Small intestine (tissue), 7 donors: ENCODE measurements at regions not wholly inside any gene's neighbourhood (a gene's known extent, or its start where the extent isn't known, plus 50 kb on each side); places are given as distances from the start of the nearest gene placed in this dataset.

Source experiments
- DNase-seq, 2 donors: peaks; one replicate each; pipeline versions ENCODE4 v3.0.0 to v3.0.0-alpha.2; 2013
- FAIRE-seq: peaks from 2 replicates; lab custom pipeline; 2012; peaks lifted over from hg19 to GRCh38; lab: Jason Lieb, UNC
- H3K27ac ChIP-seq, 3 donors: one replicate each; pipeline ENCODE4 v1.5.1; 2013; ENCODE audit warnings: low read length in 2 of 3, mild to moderate bottlenecking in 2 of 3, control low read depth in 1 of 3, inconsistent platforms in 1 of 3, low read depth in 1 of 3, moderate library complexity in 1 of 3
- H3K27me3 ChIP-seq, 3 donors: one replicate each; pipeline ENCODE4 v1.6.1; 2013; ENCODE audit warnings: low read length in 3 of 3, inconsistent platforms in 1 of 3; ENCODE audit not compliant: control insufficient read depth in 3 of 3, insufficient read depth in 3 of 3
- H3K36me3 ChIP-seq, 3 donors: one replicate each; pipeline ENCODE4 v1.6.1; 2013; ENCODE audit warnings: low read length in 3 of 3, inconsistent platforms in 1 of 3, low read depth in 1 of 3, mild to moderate bottlenecking in 1 of 3, moderate library complexity in 1 of 3; ENCODE audit not compliant: control insufficient read depth in 3 of 3, insufficient read depth in 2 of 3
- H3K4me1 ChIP-seq, 3 donors: one replicate each; pipeline ENCODE4 v1.6.1; 2013; ENCODE audit warnings: low read length in 2 of 3, inconsistent platforms in 1 of 3, low read depth in 1 of 3, mild to moderate bottlenecking in 1 of 3, moderate library complexity in 1 of 3; ENCODE audit not compliant: control insufficient read depth in 3 of 3, insufficient read depth in 2 of 3
- H3K4me3 ChIP-seq, 3 donors: one replicate each; pipeline ENCODE4 v1.5.1; 2013; ENCODE audit warnings: low read length in 3 of 3, control low read depth in 1 of 3, inconsistent platforms in 1 of 3, low read depth in 1 of 3, mild to moderate bottlenecking in 1 of 3, moderate library complexity in 1 of 3
- H3K9me3 ChIP-seq, 2 donors: one replicate each; pipeline ENCODE4 v1.6.1; 2013; ENCODE audit warnings: low read depth in 1 of 2, low read length in 1 of 2; ENCODE audit not compliant: control insufficient read depth in 2 of 2, insufficient read depth in 1 of 2
- WGBS, 3 donors: extraction: QIAGEN DNeasy Blood & Tissue Kit; methylation state at CpG; one replicate each; pipeline ENCODE4 v1.1.7; 2013; 5-methylcytosine and 5-hydroxymethylcytosine counted together
- donor health status: healthy with polysubstance abuse.
- donor health status: control.
- donor health status: control.
- donor health status: Bipolar disorder and iron deficiency.
- donor health status: healthy.

DNA sequence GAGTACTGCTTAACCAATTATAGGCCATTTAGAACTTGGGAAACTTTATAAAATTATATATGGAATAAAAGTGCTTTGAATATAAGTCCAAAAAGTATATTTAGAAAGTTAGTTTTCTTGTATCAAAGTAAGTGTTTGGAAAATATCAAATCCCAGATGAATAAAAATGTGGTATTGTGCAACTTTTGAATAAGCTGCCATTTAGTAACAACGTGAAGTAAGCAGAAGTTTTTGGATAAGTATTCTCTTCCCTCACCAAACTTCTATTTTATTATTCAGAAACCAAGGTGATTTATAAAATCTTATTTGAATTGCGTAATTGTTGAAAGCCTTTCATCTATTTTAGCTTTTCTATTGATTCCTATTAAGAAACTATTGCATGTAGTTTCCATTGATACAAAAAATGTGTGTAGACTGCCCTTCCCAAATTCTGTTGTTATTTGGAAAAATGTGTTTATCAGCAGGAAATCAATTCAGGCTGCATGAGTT lies 806.2 kb downstream of the NSUN3 start:
- WGBS, 3 donors, result 35 to 63% (median 56%) methylated on average over 2 of the region's 2 CpGs
- Histone ChIP-seq H3K9me3 (peaks cover 2 to 15% of the 10 kb centered on the region in 2 donors), H3K27ac (no peak overlapping the region), H3K4me1 (no peaks in the 10 kb centered on the region), H3K36me3 (no peaks in the 10 kb centered on the region), H3K27me3 (no peaks in the 10 kb centered on the region), H3K4me3 (no peak overlapping the region)
- no peak for DNase-seq
- no peak for FAIRE-seq

DNA sequence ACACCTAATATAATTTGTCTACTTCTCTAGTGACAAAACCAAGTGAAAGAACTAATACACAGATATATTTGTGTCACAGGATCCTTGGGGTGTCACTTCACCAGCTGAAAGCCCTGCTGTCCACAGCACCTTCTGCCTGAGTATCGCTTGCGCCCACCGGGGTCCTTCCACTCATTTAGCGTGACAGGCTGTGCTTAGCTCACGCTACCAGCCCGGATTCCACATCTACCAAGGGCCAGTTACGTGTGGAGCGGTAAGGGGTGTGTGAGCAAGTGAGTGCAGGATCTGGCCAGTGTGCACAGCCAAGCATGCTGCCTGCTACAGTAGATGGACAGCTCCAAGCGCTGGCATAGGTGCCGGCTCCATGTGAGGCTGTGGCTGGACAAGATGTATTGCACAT lies 810.9 kb downstream of the NSUN3 start:
- H3K36me3 ChIP-seq, result no peaks in the 10 kb centered on the region
- no peaks in the 10 kb centered on the region for H3K27me3 ChIP-seq
- no peak for DNase-seq
- WGBS, 3 donors, result 92 to 95% (median 93%) methylated on average over 10 of the region's 10 CpGs
- H3K4me3 ChIP-seq, result no peak overlapping the region
- no peak overlapping the region for H3K27ac ChIP-seq
- no peak for FAIRE-seq
- no peaks in the 10 kb centered on the region for H3K4me1 ChIP-seq
- peaks cover 2 to 11% of the 10 kb centered on the region in 2 donors for H3K9me3 ChIP-seq

DNA sequence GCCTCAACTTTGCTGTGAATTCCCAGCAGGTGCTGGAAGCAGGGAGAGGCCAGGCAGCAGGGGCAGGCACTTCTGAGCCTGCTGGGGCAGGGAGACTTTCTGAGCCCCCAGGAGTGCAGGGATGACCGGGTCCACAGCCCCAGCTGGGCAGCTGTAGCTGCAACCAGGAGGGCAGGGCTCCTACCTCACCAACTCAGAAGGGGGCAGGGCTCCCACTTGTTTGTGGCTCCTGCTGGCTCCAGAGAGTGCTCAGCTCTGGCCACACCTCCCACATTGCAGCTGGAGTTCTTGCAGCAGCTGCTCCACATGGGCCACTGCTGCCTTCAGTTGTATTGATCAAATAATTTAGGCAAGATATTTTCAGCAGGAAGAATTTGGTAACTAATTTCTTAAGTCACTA lies 812.3 kb downstream of the NSUN3 start:
- no peak overlapping the region for H3K27ac ChIP-seq
- H3K4me1 ChIP-seq, result no peaks in the 10 kb centered on the region
- FAIRE-seq (no peak), DNase-seq (no peak)
- H3K36me3 ChIP-seq, result no peaks in the 10 kb centered on the region
- H3K4me3 ChIP-seq, result no peak overlapping the region
- H3K9me3 ChIP-seq, result peaks cover 2 to 11% of the 10 kb centered on the region in 2 donors
- no peaks in the 10 kb centered on the region for H3K27me3 ChIP-seq
- 60 to 90% (median 67%) methylated on average over 1 of the region's 1 CpG for whole genome bisulfite sequencing, 3 donors

DNA sequence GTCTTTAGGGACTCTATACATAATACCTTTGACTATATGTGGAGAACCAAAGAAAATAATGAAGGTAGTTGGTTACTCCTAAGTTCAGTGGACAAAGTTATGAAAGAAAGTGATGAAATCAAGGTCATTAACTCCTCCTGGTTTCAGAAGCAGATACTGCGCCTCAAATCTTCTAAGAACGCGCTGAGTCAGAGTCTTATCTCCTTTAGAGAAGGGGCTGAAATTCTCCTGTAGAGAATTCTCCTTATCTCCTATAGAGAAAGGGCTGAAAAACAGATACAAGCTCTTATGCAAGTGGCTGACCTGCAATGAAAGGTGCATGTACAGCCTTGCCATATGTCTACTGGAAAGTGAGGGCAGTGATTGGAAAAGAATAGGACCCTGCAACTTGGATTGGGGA lies 824.2 kb downstream of the NSUN3 start:
- FAIRE-seq (no peak), DNase-seq (peak in 1 of 2 donors; percentile 31)
- no peaks in the 10 kb centered on the region for H3K9me3 ChIP-seq
- 53 to 62% (median 55%) methylated on average over 3 of the region's 3 CpGs for WGBS, 3 donors
- no peak overlapping the region for H3K4me3 ChIP-seq
- H3K36me3 ChIP-seq, result no peaks in the 10 kb centered on the region
- H3K27me3 ChIP-seq, result no peaks in the 10 kb centered on the region
- H3K27ac ChIP-seq, result no peak overlapping the region
- H3K4me1 ChIP-seq, result no peaks in the 10 kb centered on the region

DNA sequence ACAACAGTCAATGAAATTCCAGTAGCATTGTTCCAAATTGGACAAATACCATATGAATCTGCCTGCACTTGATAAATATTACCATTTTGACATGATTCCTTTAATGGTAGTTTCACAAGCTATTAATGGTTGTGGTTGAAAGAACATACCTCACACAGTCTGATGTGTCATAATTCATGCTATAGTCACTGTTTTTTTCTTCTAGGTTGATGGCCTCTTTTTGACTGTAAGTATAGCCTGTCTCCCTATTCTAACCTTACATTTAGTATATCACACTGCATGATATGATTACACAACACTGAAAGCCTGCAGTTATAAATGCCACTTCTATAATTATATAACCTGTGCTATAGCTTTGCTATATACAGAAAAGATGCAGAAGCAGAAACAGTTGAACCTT lies 834.1 kb downstream of the NSUN3 start:
- H3K4me3 ChIP-seq, result no peak overlapping the region
- H3K27me3 ChIP-seq, result no peaks in the 10 kb centered on the region
- DNase-seq, result no peak
- FAIRE-seq, result no peak
- no peaks in the 10 kb centered on the region for H3K36me3 ChIP-seq
- no peaks in the 10 kb centered on the region for H3K4me1 ChIP-seq
- no peaks in the 10 kb centered on the region for H3K9me3 ChIP-seq
- H3K27ac ChIP-seq, result no peak overlapping the region

DNA sequence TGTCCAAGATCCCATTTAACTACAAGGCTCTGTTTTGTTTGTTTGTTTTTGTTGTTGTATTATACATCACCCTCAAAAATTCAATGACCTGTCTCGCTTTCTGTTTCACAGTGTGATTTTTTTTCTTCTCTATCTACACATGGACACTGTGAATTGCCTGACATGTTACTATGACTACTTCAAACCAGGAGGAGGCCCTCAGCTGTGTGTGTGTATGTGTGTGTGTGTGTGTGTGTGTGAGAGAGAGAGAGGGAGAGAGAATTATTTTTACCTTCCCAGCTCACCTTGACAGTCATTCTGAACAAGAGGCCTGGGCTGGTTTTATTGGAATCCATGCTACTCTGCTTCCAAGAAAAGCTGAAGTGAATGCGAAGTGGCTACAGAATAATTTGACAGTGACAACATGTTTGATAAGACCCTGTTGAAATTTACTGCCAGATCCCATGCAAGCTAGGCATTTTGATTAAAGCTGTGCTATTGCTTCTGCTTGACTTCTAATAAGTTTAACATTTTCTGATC lies 841.4 kb downstream of the NSUN3 start:
- Histone ChIP-seq H3K27me3 (no peaks in the 10 kb centered on the region), H3K36me3 (no peaks in the 10 kb centered on the region), H3K4me3 (no peak overlapping the region), H3K9me3 (peaks cover 0 to 2% of the 10 kb centered on the region in 2 donors), H3K27ac (no peak overlapping the region), H3K4me1 (no peaks in the 10 kb centered on the region)
- no peak for FAIRE-seq
- no peak for DNase-seq
- 62 to 79% (median 65%) methylated on average over 2 of the region's 2 CpGs for WGBS, 3 donors

DNA sequence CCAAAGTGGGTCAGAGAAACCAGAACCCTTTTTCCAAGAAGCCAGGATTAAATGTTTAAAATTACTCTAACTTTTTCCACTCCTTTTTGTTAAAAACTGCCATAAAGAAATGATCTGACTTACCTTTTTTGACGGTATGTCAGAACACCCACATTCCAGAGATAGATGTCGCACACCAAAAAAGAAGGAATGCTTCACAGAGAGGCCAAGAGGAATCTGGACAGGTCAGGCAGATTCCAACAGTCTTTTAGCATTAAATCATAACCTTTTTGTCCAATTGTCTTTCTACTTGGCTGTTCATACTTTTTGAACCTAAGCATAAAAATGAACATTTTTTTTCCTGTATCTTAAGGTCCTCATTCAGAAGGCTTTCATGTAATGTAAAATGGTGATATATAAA lies 846.9 kb downstream of the NSUN3 start:
- WGBS, 3 donors, result 75 to 87% (median 81%) methylated on average over 2 of the region's 2 CpGs
- FAIRE-seq, result no peak
- H3K27me3 ChIP-seq, result no peaks in the 10 kb centered on the region

DNA sequence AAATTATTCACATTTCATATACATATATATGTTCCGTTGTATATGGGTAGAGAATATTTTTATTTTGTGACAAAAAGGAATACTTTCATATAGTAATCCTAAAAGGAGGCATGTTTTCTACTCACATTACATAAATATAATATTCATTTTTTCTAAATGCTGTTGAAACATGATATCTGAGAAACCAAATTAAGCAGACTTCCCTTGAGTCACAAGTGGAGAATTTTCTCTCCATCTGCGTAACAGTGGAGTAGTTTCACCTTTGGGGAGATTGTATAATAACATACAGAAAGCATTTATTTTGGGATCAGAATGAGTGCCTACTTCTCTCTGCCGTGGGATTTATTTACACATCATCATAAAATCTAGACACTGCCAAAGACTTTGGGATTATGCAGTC lies 849.8 kb downstream of the NSUN3 start:
- no peak overlapping the region for H3K27ac ChIP-seq
- H3K27me3 ChIP-seq, result no peaks in the 10 kb centered on the region
- 77 to 88% (median 82%) methylated on average over 3 of the region's 3 CpGs for WGBS, 3 donors
- no peaks in the 10 kb centered on the region for H3K4me1 ChIP-seq
- no peaks in the 10 kb centered on the region for H3K36me3 ChIP-seq
- no peaks in the 10 kb centered on the region for H3K9me3 ChIP-seq
- DNase-seq (no peak), FAIRE-seq (no peak)
- H3K4me3 ChIP-seq, result no peak overlapping the region

More for the DNA sequence above, 846.9 kb downstream of the NSUN3 start:
- H3K36me3 ChIP-seq, result no peaks in the 10 kb centered on the region
- H3K4me1 ChIP-seq, result no peaks in the 10 kb centered on the region
- H3K9me3 ChIP-seq, result no peaks in the 10 kb centered on the region
- H3K27ac ChIP-seq, result no peak overlapping the region
- DNase-seq, result no peak
- H3K4me3 ChIP-seq, result no peak overlapping the region

DNA sequence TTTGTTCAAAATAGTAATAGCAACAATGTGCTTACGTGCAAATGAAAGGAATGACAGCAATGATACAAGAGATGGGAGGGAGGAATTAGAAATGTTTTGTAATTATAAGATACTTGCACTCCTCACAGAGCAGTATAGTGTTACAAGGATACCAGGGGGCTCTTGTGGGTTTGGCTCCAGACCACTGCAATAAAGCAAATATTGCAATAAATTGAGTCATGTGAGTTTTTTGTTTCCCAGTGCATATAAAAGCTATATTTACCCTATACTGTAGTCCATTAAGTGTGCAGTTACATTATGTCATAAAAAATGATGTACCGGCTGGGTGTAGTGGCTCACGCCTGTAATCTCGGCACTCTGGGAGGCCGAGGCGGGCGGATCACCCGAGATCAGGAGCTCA lies 864.3 kb downstream of the NSUN3 start:
- FAIRE-seq (no peak), DNase-seq (no peak)
- 83 to 93% (median 92%) methylated on average over 8 of the region's 8 CpGs for WGBS, 3 donors
- Histone ChIP-seq H3K4me3 (no peak overlapping the region), H3K9me3 (no peaks in the 10 kb centered on the region), H3K4me1 (no peaks in the 10 kb centered on the region), H3K27ac (no peak overlapping the region), H3K27me3 (no peaks in the 10 kb centered on the region), H3K36me3 (no peaks in the 10 kb centered on the region)
